ENCODE measurements at regions not wholly inside any gene's neighbourhood (a gene's known extent, or its start where the extent isn't known, plus 50 kb on each side); places are given as distances from the start of the nearest gene placed in this dataset.
"Not testable (repeated sequence)": the region's sequence is repeated elsewhere in the genome, so short reads cannot be mapped to it uniquely, and the experiment has no call there.

DNA sequence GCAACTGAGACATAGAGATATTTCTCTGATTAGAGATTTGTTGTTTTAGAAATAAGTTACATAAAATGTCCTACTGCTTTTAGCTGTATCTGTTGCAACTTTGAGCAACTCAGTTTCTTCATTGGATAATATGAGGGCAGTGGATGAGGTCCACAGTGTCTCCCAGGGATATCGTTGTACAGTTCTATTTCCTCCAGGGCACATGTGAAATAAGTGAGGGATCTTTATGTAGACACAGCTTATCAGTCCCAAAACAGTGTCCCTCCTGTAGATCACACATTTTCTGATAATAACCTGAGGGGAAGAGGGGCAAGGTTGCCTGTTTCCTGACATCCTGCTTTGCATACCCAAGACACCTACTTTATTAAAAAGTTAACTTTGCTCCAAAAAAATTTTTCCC is 1231.2 kb upstream of the ZEB2 start:
- Histone ChIP-seq H3K27me3 (ENCODE audit: insufficient read depth, low read length) (no peaks in the 10 kb centered on the region), H3K36me3 (ENCODE audit: insufficient read depth, low read length) (no peaks in the 10 kb centered on the region), H2AFZ (ENCODE audit: low read length, unreplicated experiment) (peak overlapping the region; percentile 90), H3K4me1 (ENCODE audit: control insufficient read depth, insufficient read depth, low read length, unreplicated experiment) (peaks cover 33% of the 10 kb centered on the region), H3K27ac (ENCODE audit: low read depth, low read length) (peak overlapping the region; percentile 78), H3K79me2 (ENCODE audit: control insufficient read depth, insufficient read depth, low read length, unreplicated experiment) (no peaks in the 10 kb centered on the region), H3K4me3 (ENCODE audit: low read depth, low read length) (peak overlapping the region; percentile 20; the same call in 1 of the 2 replicates)

DNA sequence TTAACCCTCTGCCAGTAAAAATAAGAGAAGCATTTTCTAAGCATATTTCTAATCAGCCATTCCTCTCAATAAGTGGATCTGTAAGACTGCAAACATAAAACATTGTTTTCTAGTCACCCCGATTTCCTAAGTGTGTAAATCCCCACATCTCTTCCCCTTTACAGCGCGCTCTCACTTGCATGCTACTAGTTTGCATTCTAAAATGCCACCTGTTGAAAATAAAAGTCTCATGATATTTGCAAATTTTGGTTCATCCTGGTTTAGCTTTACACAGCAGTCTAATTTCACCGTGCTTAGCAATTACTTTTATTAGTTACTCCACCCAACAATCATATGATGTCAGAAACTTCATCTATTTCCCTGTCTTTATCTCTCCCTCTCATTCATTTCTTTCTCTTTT is 1230.7 kb upstream of the ZEB2 start:
- no peaks in the 10 kb centered on the region for H3K36me3 ChIP-seq (ENCODE audit: insufficient read depth, low read length)
- peaks cover 33% of the 10 kb centered on the region for H3K4me1 ChIP-seq (ENCODE audit: control insufficient read depth, insufficient read depth, low read length, unreplicated experiment)
- H3K27me3 ChIP-seq (ENCODE audit: insufficient read depth, low read length) = no peaks in the 10 kb centered on the region
- H3K4me3 ChIP-seq (ENCODE audit: low read depth, low read length) = peak overlapping the region; percentile 20; the same call in 1 of the 2 replicates
- H3K27ac ChIP-seq (ENCODE audit: low read depth, low read length) = peak overlapping the region; percentile 78
- no peaks in the 10 kb centered on the region for H3K79me2 ChIP-seq (ENCODE audit: control insufficient read depth, insufficient read depth, low read length, unreplicated experiment)
- peak overlapping the region; percentile 90 for H2AFZ ChIP-seq (ENCODE audit: low read length, unreplicated experiment)

DNA sequence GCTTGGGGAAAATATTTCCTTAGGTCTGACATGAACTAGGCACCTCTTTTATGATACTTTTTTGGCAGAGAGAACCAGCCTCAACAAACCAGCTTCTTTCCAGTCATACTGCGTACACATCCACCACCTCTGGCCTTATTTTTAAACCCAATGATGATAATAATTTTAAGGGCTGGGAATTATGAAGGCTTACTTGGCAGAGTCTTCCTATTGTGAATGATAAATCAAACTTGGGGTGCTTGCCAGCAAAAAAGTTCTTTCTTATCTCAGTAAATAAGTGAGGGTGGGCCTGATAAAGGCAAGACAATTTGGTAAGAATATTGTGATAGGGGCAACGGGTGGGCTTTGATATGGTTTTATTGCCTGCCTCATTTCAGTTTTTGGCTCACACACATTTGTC is 1230.2 kb upstream of the ZEB2 start:
- Histone ChIP-seq H2AFZ (ENCODE audit: low read length, unreplicated experiment) (no peak overlapping the region), H3K4me1 (ENCODE audit: control insufficient read depth, insufficient read depth, low read length, unreplicated experiment) (peaks cover 33% of the 10 kb centered on the region), H3K27me3 (ENCODE audit: insufficient read depth, low read length) (no peaks in the 10 kb centered on the region), H3K36me3 (ENCODE audit: insufficient read depth, low read length) (no peaks in the 10 kb centered on the region), H3K4me3 (ENCODE audit: low read depth, low read length) (no peak overlapping the region), H3K27ac (ENCODE audit: low read depth, low read length) (no peak overlapping the region), H3K79me2 (ENCODE audit: control insufficient read depth, insufficient read depth, low read length, unreplicated experiment) (no peaks in the 10 kb centered on the region)

DNA sequence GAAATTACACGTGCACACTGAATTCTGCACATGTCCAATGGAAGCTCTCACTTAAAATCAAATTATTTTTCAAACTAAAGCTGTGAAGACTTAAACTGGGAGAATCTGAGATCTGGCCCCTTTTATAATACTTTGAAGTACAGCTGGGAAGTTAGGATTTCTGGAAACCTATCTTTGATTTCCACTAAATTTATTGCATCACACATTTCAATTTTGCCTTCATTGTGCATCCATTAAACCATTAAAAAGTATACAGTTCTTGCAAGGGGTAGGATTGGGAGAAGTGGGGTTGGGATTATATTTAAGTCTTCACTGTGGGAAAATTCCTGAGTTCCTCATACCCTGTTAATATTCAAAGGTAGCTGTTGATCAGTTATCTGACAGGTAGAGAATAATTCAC is 1229.6 kb upstream of the ZEB2 start:
- Histone ChIP-seq H3K36me3 (ENCODE audit: insufficient read depth, low read length) (no peaks in the 10 kb centered on the region), H2AFZ (ENCODE audit: low read length, unreplicated experiment) (no peak overlapping the region), H3K79me2 (ENCODE audit: control insufficient read depth, insufficient read depth, low read length, unreplicated experiment) (no peaks in the 10 kb centered on the region), H3K27ac (ENCODE audit: low read depth, low read length) (no peak overlapping the region), H3K27me3 (ENCODE audit: insufficient read depth, low read length) (no peaks in the 10 kb centered on the region), H3K4me1 (ENCODE audit: control insufficient read depth, insufficient read depth, low read length, unreplicated experiment) (peaks cover 39% of the 10 kb centered on the region), H3K4me3 (ENCODE audit: low read depth, low read length) (no peak overlapping the region)

DNA sequence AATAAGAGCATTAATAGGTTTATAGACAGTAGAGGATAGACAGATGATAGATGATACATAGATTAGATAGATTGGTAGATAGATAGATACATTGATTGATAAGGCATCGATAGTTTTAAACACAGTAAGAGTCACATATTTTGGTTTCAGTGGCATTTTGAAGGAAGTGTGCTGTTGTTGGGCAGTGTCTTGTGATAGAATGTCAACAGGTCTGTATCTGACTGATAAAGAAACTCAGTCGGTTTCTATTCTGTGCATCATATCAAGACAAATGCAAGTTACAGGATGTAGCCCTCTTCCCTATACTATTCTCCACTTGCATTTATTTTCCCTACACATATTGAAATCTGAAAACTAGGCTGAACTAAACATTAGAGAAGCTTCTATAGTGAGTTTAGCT is 1229.0 kb upstream of the ZEB2 start:
- no peak overlapping the region for H3K27ac ChIP-seq (ENCODE audit: low read depth, low read length)
- no peaks in the 10 kb centered on the region for H3K27me3 ChIP-seq (ENCODE audit: insufficient read depth, low read length)
- no peaks in the 10 kb centered on the region for H3K79me2 ChIP-seq (ENCODE audit: control insufficient read depth, insufficient read depth, low read length, unreplicated experiment)
- H3K4me3 ChIP-seq (ENCODE audit: low read depth, low read length) = no peak overlapping the region
- H3K4me1 ChIP-seq (ENCODE audit: control insufficient read depth, insufficient read depth, low read length, unreplicated experiment) = peaks cover 41% of the 10 kb centered on the region
- no peaks in the 10 kb centered on the region for H3K36me3 ChIP-seq (ENCODE audit: insufficient read depth, low read length)
- H2AFZ ChIP-seq (ENCODE audit: low read length, unreplicated experiment) = no peak overlapping the region

- no peaks in the 10 kb centered on the region for H3K27me3 ChIP-seq (ENCODE audit: insufficient read depth, low read length)
- H3K4me1 ChIP-seq (ENCODE audit: control insufficient read depth, insufficient read depth, low read length, unreplicated experiment) = peaks cover 34% of the 10 kb centered on the region
- H3K79me2 ChIP-seq (ENCODE audit: control insufficient read depth, insufficient read depth, low read length, unreplicated experiment) = no peaks in the 10 kb centered on the region
- H3K4me3 ChIP-seq (ENCODE audit: low read depth, low read length) = no peak overlapping the region
- no peak overlapping the region for H3K27ac ChIP-seq (ENCODE audit: low read depth, low read length)
- H3K36me3 ChIP-seq (ENCODE audit: insufficient read depth, low read length) = no peaks in the 10 kb centered on the region
- H2AFZ ChIP-seq (ENCODE audit: low read length, unreplicated experiment) = no peak overlapping the region
Observed at GRCh38 chr2:145747715-145748114, 1227.8 kb upstream of the ZEB2 start.

- not testable (repeated sequence) for H3K79me2 ChIP-seq (ENCODE audit: control insufficient read depth, insufficient read depth, low read length, unreplicated experiment); H2AFZ ChIP-seq (ENCODE audit: low read length, unreplicated experiment); H3K36me3 ChIP-seq (ENCODE audit: insufficient read depth, low read length); H3K4me3 ChIP-seq (ENCODE audit: low read depth, low read length); H3K27me3 ChIP-seq (ENCODE audit: insufficient read depth, low read length)
- Histone ChIP-seq H3K27ac (ENCODE audit: low read depth, low read length) (peak overlapping the region; percentile 13; the same call in 1 of the 2 replicates), H3K4me1 (ENCODE audit: control insufficient read depth, insufficient read depth, low read length, unreplicated experiment) (peaks cover 14% of the 10 kb centered on the region)
Observed at GRCh38 chr2:145745387-145745721, 1225.4 kb upstream of the ZEB2 start.

DNA sequence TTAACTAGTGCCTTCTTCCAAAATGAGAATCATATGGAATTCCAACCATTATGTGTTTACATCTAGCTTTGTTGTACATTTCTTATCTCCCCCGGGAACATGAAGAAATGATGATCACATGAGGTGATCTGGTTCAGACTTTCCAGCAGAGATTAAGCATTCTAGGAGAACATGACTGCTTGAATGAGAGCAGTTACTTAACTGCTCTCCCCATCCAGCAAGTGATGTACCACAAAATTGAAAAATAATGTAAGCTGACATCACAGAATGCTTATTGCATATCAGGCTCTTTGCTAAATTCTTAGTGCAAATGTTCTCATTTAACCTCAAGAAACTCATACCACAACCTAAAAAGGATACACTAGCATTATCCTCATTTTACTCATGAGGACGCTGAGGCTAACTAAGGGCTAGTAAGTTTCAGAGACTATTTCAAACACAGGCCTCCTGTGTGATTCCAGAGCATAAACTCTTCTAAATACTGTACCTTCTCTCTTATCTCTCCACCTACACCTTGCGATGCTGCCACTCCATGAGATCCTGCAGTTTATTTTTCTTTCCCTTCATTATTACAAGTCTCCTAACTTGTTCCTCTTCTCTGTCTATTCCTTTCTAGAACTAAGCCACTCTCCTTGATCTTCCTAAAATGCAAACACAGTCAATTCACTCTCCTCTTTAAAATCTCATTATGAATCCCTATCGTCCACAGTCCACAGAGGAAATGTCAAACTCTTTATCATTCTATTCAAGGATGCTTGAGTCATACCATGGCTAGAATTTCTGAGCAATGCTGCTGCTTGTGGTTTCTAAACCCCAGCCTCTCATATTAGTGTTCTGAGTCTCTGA is 1224.8 kb upstream of the ZEB2 start:
- peak overlapping the region; percentile 9; the same call in 1 of the 2 replicates for H3K27ac ChIP-seq (ENCODE audit: low read depth, low read length)
- H3K36me3 ChIP-seq (ENCODE audit: insufficient read depth, low read length) = no peaks in the 10 kb centered on the region
- H3K4me1 ChIP-seq (ENCODE audit: control insufficient read depth, insufficient read depth, low read length, unreplicated experiment) = peaks cover 20% of the 10 kb centered on the region
- H3K27me3 ChIP-seq (ENCODE audit: insufficient read depth, low read length) = no peaks in the 10 kb centered on the region
- H3K79me2 ChIP-seq (ENCODE audit: control insufficient read depth, insufficient read depth, low read length, unreplicated experiment) = no peaks in the 10 kb centered on the region
- H3K4me3 ChIP-seq (ENCODE audit: low read depth, low read length) = no peak overlapping the region
- H2AFZ ChIP-seq (ENCODE audit: low read length, unreplicated experiment) = no peak overlapping the region

GRCh38 chr2:145743011-145743410 is 1223.1 kb upstream of the ZEB2 start:
- Histone ChIP-seq H3K36me3 (ENCODE audit: insufficient read depth, low read length) (no peaks in the 10 kb centered on the region), H3K4me1 (ENCODE audit: control insufficient read depth, insufficient read depth, low read length, unreplicated experiment) (peaks cover 20% of the 10 kb centered on the region), H3K79me2 (ENCODE audit: control insufficient read depth, insufficient read depth, low read length, unreplicated experiment) (no peaks in the 10 kb centered on the region), H3K27ac (ENCODE audit: low read depth, low read length) (no peak overlapping the region), H3K4me3 (ENCODE audit: low read depth, low read length) (no peak overlapping the region), H3K27me3 (ENCODE audit: insufficient read depth, low read length) (no peaks in the 10 kb centered on the region), H2AFZ (ENCODE audit: low read length, unreplicated experiment) (no peak overlapping the region)

GRCh38 chr2:145741636-145742035 is 1221.7 kb upstream of the ZEB2 start:
- Histone ChIP-seq H3K27me3 (ENCODE audit: insufficient read depth, low read length) (no peaks in the 10 kb centered on the region), H3K4me1 (ENCODE audit: control insufficient read depth, insufficient read depth, low read length, unreplicated experiment) (peaks cover 20% of the 10 kb centered on the region), H2AFZ (ENCODE audit: low read length, unreplicated experiment) (no peak overlapping the region), H3K27ac (ENCODE audit: low read depth, low read length) (no peak overlapping the region), H3K79me2 (ENCODE audit: control insufficient read depth, insufficient read depth, low read length, unreplicated experiment) (no peaks in the 10 kb centered on the region), H3K36me3 (ENCODE audit: insufficient read depth, low read length) (no peaks in the 10 kb centered on the region), H3K4me3 (ENCODE audit: low read depth, low read length) (no peak overlapping the region)

DNA sequence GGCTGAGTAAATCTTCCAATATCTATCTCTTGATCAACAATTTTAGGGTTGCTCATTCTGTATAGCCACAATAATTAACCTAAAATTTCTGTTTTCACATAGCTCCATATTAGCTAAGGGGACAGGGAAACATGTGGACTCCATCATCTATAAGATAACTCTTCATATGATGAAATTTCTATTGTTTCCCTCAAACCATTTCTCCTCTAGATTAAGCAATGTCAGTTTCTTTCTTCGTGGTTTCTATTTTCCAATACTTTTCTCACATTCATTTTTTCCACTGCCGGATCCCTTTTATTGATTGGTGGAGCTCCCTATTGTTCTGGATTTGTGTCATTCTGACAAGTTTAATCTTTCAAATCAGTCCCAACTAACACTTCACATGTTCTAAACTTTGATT is 1221.3 kb upstream of the ZEB2 start:
- Histone ChIP-seq H3K36me3 (ENCODE audit: insufficient read depth, low read length) (no peaks in the 10 kb centered on the region), H3K4me1 (ENCODE audit: control insufficient read depth, insufficient read depth, low read length, unreplicated experiment) (peaks cover 20% of the 10 kb centered on the region), H3K4me3 (ENCODE audit: low read depth, low read length) (no peak overlapping the region), H2AFZ (ENCODE audit: low read length, unreplicated experiment) (no peak overlapping the region), H3K27ac (ENCODE audit: low read depth, low read length) (no peak overlapping the region), H3K27me3 (ENCODE audit: insufficient read depth, low read length) (no peaks in the 10 kb centered on the region), H3K79me2 (ENCODE audit: control insufficient read depth, insufficient read depth, low read length, unreplicated experiment) (no peaks in the 10 kb centered on the region)
